H9 (cell line): ENCODE measurements at regions not wholly inside any gene's neighbourhood (a gene's known extent, or its start where the extent isn't known, plus 50 kb on each side); places are given as distances from the start of the nearest gene placed in this dataset.

Source experiments
- DNase-seq: peaks from one replicate; pipeline ENCODE4 v3.0.0-alpha.2; 2017
- H2AFZ ChIP-seq: one replicate; pipeline ENCODE4 v1.6.1; 2013; ENCODE audit warnings: mild to moderate bottlenecking, low read length, control low read depth, moderate library complexity
- H2AK5ac ChIP-seq: 2 replicates; pipeline ENCODE4 v1.6.1; 2013; ENCODE audit warnings: low read length, control low read depth, mixed read lengths; ENCODE audit not compliant: insufficient read length
- H2BK120ac ChIP-seq: one replicate; pipeline ENCODE4 v1.6.1; 2013; ENCODE audit warnings: low read depth, mild to moderate bottlenecking, low read length, control low read depth, inconsistent platforms; ENCODE audit not compliant: poor library complexity, severe bottlenecking
- H2BK12ac ChIP-seq: 2 replicates; pipeline ENCODE4 v1.6.1; 2013; ENCODE audit warnings: low read length, control low read depth, mixed read lengths, low read depth; ENCODE audit not compliant: insufficient read length
- H2BK15ac ChIP-seq: 2 replicates; pipeline ENCODE4 v1.6.1; 2013; ENCODE audit warnings: low read depth, low read length, control low read depth
- H2BK20ac ChIP-seq: one replicate; pipeline ENCODE4 v1.6.1; 2013; ENCODE audit warnings: low read depth, mild to moderate bottlenecking, low read length, control low read depth, inconsistent platforms; ENCODE audit not compliant: poor library complexity, severe bottlenecking
- H2BK5ac ChIP-seq: 2 replicates; pipeline ENCODE4 v1.6.1; 2013; ENCODE audit warnings: low read length, control low read depth, mixed read lengths; ENCODE audit not compliant: insufficient read length
- H3K14ac ChIP-seq: 2 replicates; pipeline ENCODE4 v1.6.1; 2013; ENCODE audit warnings: low read length, control low read depth; ENCODE audit not compliant: insufficient read depth
- H3K18ac ChIP-seq: 2 replicates; pipeline ENCODE4 v1.6.1; 2013; ENCODE audit warnings: low read depth, mild to moderate bottlenecking, mixed read lengths, low read length, control low read depth; ENCODE audit not compliant: insufficient read length
- H3K23ac ChIP-seq: 2 replicates; pipeline ENCODE4 v1.6.1; 2013; ENCODE audit warnings: low read length, control low read depth, mixed read lengths, low read depth; ENCODE audit not compliant: insufficient read length
- H3K23me2 ChIP-seq: 2 replicates; pipeline ENCODE4 v1.6.1; 2013; ENCODE audit warnings: low read depth, mild to moderate bottlenecking, mixed read lengths, low read length, control low read depth; ENCODE audit not compliant: insufficient read length, poor library complexity, severe bottlenecking
- H3K27ac ChIP-seq: 2 replicates; pipeline ENCODE4 v1.5.1; 2013; ENCODE audit warnings: low read length, control low read depth, mixed read lengths, low read depth; ENCODE audit not compliant: insufficient read length
- H3K27me3 ChIP-seq: 2 replicates; pipeline ENCODE4 v1.6.1; 2013; ENCODE audit warnings: low read length, control low read depth, inconsistent platforms; ENCODE audit not compliant: insufficient read depth
- H3K4ac ChIP-seq: 2 replicates; pipeline ENCODE4 v1.6.1; 2013; ENCODE audit warnings: low read depth, mild to moderate bottlenecking, control low read depth, inconsistent platforms, low read length, moderate library complexity
- H3K4me1 ChIP-seq: 2 replicates; pipeline ENCODE4 v1.6.1; 2013; ENCODE audit warnings: low read length, control low read depth, inconsistent platforms; ENCODE audit not compliant: insufficient read depth
- H3K4me2 ChIP-seq: 2 replicates; pipeline ENCODE4 v1.6.1; 2013; ENCODE audit warnings: low read length, control low read depth, mixed read lengths; ENCODE audit not compliant: insufficient read length, insufficient read depth
- H3K56ac ChIP-seq: 2 replicates; pipeline ENCODE4 v1.6.1; 2013; ENCODE audit warnings: low read depth, mild to moderate bottlenecking, mixed read lengths, low read length, control low read depth; ENCODE audit not compliant: insufficient read length
- H3K79me1 ChIP-seq: 2 replicates; pipeline ENCODE4 v1.6.1; 2013; ENCODE audit warnings: low read depth, mild to moderate bottlenecking, moderate library complexity, low read length, control low read depth, inconsistent platforms; ENCODE audit not compliant: insufficient read depth, poor library complexity, severe bottlenecking
- H3K79me2 ChIP-seq: 2 replicates; pipeline ENCODE4 v1.6.1; 2013; ENCODE audit warnings: low read length, control low read depth, inconsistent platforms; ENCODE audit not compliant: insufficient read depth
- H3K9ac ChIP-seq: 2 replicates; pipeline ENCODE4 v1.6.1; 2013; ENCODE audit warnings: low read length, control low read depth, mixed read lengths; ENCODE audit not compliant: insufficient read length; ENCODE audit errors: extremely low read depth
- H3K9me3 ChIP-seq: one replicate; pipeline ENCODE4 v1.6.1; 2013; ENCODE audit warnings: low read depth, low read length, inconsistent platforms; ENCODE audit not compliant: control insufficient read depth
- H3T11ph ChIP-seq: one replicate; pipeline ENCODE4 v1.6.1; 2013; ENCODE audit warnings: mild to moderate bottlenecking, low read length, control low read depth, inconsistent platforms
- H4K20me1 ChIP-seq: one replicate; pipeline ENCODE4 v1.6.1; 2013; ENCODE audit not compliant: control insufficient read depth, insufficient read length, insufficient read depth
- H4K5ac ChIP-seq: 2 replicates; pipeline ENCODE4 v1.6.1; 2013; ENCODE audit warnings: low read depth, mild to moderate bottlenecking, mixed read lengths, low read length, control low read depth; ENCODE audit not compliant: insufficient read length
- H4K8ac ChIP-seq: replicated peaks from 2 replicates; pipeline ENCODE4 v1.6.1; 2013; ENCODE audit warnings: low read length, control low read depth, mixed read lengths, low read depth; ENCODE audit not compliant: insufficient read length
- H4K91ac ChIP-seq: 2 replicates; pipeline ENCODE4 v1.6.1; 2013; ENCODE audit warnings: low read depth, mild to moderate bottlenecking, moderate library complexity, mixed read lengths, low read length, control low read depth; ENCODE audit not compliant: insufficient read length
- H3K27ac Mint-ChIP-seq, 3 experiments: 2 replicates in 2 of 3; 3 replicates in 1 of 3; pipeline ENCODE4 v1.8.0; 2020 to 2021; ENCODE audit warnings: mixed read lengths in 3 of 3, mild to moderate bottlenecking in 1 of 3, moderate library complexity in 1 of 3
- H3K27me3 Mint-ChIP-seq: 2 replicates; pipeline ENCODE4 v1.8.0; 2021; ENCODE audit warnings: low read depth, mild to moderate bottlenecking, moderate library complexity, mixed read lengths
- H3K36me3 Mint-ChIP-seq, 3 experiments: 2 replicates in 2 of 3; 3 replicates in 1 of 3; pipeline ENCODE4 v1.8.0; 2020 to 2021; ENCODE audit warnings: low read depth in 3 of 3, mixed read lengths in 3 of 3; ENCODE audit not compliant: insufficient read depth in 1 of 3
- H3K4me1 Mint-ChIP-seq, 2 experiments: 2 replicates each; pipeline ENCODE4 v1.8.0; 2020; ENCODE audit warnings: mixed read lengths in 2 of 2
- H3K4me3 Mint-ChIP-seq, 2 experiments: 2 replicates in 1 of 2; 3 replicates in 1 of 2; pipeline ENCODE4 v1.8.0; 2020 to 2021; ENCODE audit warnings: mild to moderate bottlenecking in 2 of 2, mixed read lengths in 2 of 2, moderate library complexity in 1 of 2
- H3K9me3 Mint-ChIP-seq, 2 experiments: 2 replicates in 1 of 2; 3 replicates in 1 of 2; pipeline ENCODE4 v1.8.0; 2020; ENCODE audit warnings: mild to moderate bottlenecking in 2 of 2, mixed read lengths in 2 of 2, moderate library complexity in 1 of 2
- CTCF ChIP-seq: fragments of 200-600 bp; sonication (generic); conservative IDR thresholded peaks from 3 replicates; pipeline ENCODE4 v1.8.0; 2021; ENCODE audit warnings: antibody characterized with exemption, mild to moderate bottlenecking
- WGBS: extraction: QIAGEN DNeasy Blood & Tissue Kit; methylation state at CpG from one replicate; pipeline ENCODE4 v1.1.7; 2013; ENCODE audit warnings: missing lambda C conversion rate, low lambda C conversion rate, mixed read lengths; ENCODE audit not compliant: insufficient read length; ENCODE audit errors: extremely low coverage; 5-methylcytosine and 5-hydroxymethylcytosine counted together

DNA sequence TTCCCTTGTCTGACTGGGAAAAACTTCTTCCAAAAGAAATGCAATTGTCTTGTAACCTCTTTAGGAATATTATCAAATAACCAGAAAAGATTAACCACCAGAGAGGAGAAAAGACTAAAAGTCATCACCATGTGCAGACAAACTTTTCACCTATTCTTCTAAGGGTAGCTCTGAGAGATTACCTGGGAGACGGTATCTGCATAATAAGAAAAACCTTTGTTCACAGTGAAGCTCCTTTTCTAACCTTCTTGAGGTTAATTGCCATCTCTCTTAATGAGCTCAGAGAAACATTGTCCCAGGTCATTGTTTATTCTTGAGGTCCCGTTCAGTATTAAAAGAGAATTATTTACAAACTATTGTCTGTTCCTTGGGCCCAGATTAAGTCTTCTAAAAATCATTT, 1091.2 kb upstream of the LRRTM1 start:
- no peak overlapping the region for H3K4ac ChIP-seq
- H2AK5ac ChIP-seq = no peak overlapping the region
- H2BK20ac ChIP-seq = no peak overlapping the region
- no peak overlapping the region for H3K27ac ChIP-seq
- Mint-ChIP-seq H3K27ac (peak overlapping the region in 1 of 3 experiments; percentile 72; a peak in 3 of 7 replicates), H3K4me1 (peaks cover 42 to 44% of the 10 kb centered on the region in 2 experiments), H3K36me3 (peaks cover 0 to 27% (median 6%) of the 10 kb centered on the region in 3 experiments; a peak in 5 of 7 replicates), H3K27me3 (no peaks in the 10 kb centered on the region), H3K9me3 (peaks cover 6 to 7% of the 10 kb centered on the region in 2 experiments; a peak in 4 of 5 replicates), H3K4me3 (no peak overlapping the region)
- H3K9me3 ChIP-seq = no peaks in the 10 kb centered on the region
- no peak overlapping the region for H2BK12ac ChIP-seq
- no peaks in the 10 kb centered on the region for H4K20me1 ChIP-seq
- H3K4me1 ChIP-seq = peaks cover 4% of the 10 kb centered on the region; the same call in 1 of the 2 replicates
- H3K4me2 ChIP-seq = no peak overlapping the region
- WGBS = no CpG with 5 or more reads among the region's 2 CpGs
- no peak for TF ChIP-seq CTCF
- no peak overlapping the region for H2BK5ac ChIP-seq
- no peak overlapping the region for H4K8ac ChIP-seq
- H3K56ac ChIP-seq = no peak overlapping the region
- H4K5ac ChIP-seq = no peak overlapping the region
- no peaks in the 10 kb centered on the region for H3K79me2 ChIP-seq
- no peak overlapping the region for H3K9ac ChIP-seq
- H3K23ac ChIP-seq = no peak overlapping the region
- H2BK15ac ChIP-seq = no peak overlapping the region
- H3K23me2 ChIP-seq = no peaks in the 10 kb centered on the region
- no peak overlapping the region for H4K91ac ChIP-seq
- no peak overlapping the region for H3K18ac ChIP-seq
- H3K14ac ChIP-seq = no peak overlapping the region
- no peaks in the 10 kb centered on the region for H3K79me1 ChIP-seq
- no peak overlapping the region for H3T11ph ChIP-seq
- no peak overlapping the region for H2AFZ ChIP-seq
- no peak overlapping the region for H2BK120ac ChIP-seq
- no peak for DNase-seq
- H3K27me3 ChIP-seq = no peaks in the 10 kb centered on the region
